HG03565 (cell line): ENCODE measurements at regions not wholly inside any gene's neighbourhood (a gene's known extent, or its start where the extent isn't known, plus 50 kb on each side); places are given as distances from the start of the nearest gene placed in this dataset.

Experiments used
- ATAC-seq: cut with Tn5 transposase; IDR thresholded peaks from one replicate; pipeline ENCODE4 v1.9.1; 2021; ENCODE audit warnings: mild to moderate bottlenecking, moderate library complexity; ENCODE audit not compliant: unreplicated experiment

DNA sequence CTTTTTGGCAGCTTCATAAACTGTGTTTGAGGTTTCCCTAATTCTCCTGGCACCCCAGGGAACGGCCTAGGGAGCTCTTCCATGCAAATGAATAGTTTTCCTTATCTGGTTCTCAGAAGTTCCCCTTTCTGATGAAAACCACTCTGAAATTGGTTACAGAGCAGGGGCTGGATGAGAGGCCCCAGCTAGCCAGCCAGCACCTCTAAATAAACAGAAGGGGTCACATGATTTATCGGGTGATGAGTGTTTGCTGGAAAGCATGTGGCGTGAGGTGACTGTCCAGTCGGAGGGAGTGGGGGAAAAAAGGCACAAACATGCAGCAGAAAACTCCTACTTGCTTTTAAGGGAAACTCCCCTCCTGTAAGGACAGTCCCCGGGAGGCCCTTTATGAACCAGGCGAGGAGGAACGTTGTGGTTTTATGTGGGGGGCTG, 261.2 kb upstream of the ANKRD55 start:
- ATAC-seq = no peak

DNA sequence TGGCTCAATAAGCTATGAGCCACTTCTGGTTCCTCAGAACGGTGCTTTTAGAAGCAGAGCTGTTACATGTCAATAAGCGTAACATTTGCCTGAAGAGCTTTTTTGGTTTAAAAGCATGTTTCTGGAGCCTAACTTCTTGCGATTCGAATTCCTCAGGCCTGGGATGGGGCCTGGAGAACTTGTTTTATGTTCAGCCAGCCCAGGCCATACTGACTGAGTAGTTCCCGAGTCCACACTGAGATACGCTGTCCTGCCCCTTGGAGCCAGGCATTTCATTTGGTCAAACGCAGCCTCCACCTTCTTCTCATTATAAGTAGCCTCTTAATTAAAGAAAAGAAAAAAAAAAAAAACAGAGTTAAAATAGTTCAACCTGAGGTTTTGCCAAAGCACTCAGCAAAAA, 260.6 kb upstream of the ANKRD55 start:
- ATAC-seq = no peak

DNA sequence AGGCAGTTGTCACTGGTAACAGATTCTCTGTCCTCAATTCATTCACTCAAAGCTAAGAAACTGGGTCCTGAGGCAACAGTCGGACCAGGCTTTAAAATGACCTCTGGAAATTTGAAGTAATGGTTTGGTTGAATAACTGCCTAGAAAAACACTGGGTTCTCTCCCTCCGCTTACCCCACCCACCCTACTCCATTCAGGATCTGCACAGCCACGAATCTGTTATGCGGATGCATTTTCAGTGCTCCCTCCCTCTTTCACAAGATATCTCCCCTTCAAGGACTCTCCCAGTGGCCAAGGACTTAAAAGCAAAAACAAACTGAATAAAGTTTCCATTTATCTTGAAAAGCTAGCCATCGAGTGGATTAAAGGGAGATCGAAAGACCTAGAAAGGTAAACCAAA, 260.2 kb upstream of the ANKRD55 start:
- no peak for ATAC-seq

- ATAC-seq = no peak
These were observed 259.7 kb upstream of the ANKRD55 start for GRCh38 chr5:56492812-56493211.

DNA sequence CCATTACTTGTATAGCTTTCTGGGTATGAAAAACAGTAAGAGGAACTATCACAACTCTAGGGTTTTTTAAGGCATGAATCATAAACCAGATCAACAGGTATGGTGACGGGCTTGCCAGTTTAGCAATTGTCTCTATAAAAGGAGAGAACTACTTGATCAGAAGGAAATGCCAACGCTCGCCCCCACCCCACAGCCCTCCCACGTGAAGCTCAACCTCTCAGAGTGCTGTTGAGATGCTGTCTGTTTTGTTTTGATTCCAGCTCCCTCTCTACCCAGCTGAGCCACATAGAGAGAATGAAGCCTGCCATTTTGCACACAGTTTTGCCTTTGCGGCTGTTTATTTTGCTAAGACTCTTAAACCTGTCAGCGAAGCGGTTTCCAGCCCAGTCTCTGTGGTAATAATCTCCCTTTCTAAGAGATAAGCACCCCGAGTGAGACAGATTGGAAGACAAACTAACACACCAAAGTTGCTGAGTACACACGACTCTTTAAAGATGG, 257.9 kb upstream of the ANKRD55 start:
- ATAC-seq = no peak

DNA sequence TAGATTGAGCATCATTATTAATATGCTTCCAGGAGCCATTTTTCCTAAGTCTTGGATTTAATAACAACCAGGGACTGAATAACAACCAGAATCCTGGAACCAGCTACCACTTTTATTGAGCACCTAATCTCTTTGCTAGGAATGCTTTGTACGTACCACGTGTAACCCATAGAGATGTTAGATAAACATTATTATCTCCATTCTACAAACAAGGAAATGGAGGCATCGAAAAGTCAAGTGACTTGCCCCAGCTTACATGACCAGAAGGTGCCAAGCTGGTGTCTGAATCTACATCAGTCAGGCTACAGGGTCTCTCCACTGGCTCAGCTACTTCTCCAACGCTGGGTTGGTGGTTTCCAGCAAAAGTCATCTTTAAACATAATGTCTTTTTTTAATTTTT, 256.1 kb upstream of the ANKRD55 start:
- ATAC-seq = no peak

DNA sequence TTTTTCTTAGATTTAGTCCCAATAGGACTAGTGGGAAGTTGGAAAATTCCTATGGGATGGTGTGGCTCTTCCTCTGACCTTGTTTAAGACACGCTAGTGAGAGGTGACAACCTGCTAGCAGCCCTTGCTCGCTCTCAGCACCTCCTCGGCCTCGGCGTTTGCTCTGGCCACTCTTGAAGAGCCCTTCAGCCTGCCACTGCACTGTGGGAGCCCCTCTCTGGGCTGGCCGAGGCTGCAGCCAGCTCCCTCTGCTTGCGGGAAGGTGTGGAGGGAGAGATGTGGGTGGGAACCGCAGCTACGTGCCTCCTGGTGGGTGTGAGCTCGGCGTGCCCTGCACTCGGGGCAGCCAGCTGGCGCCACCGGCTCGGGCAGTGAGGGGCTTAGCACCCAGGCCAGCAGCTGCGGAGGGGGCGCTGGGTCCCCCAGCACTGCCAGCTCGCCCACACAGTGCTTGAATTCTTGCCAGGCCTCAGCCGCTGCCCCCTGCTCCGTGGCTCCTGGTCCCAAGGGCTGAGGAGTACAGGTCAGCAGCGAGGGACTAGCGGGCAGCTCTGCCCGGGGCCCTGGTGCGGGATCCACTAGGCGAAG, 254.5 kb upstream of the ANKRD55 start:
- ATAC-seq = no peak

DNA sequence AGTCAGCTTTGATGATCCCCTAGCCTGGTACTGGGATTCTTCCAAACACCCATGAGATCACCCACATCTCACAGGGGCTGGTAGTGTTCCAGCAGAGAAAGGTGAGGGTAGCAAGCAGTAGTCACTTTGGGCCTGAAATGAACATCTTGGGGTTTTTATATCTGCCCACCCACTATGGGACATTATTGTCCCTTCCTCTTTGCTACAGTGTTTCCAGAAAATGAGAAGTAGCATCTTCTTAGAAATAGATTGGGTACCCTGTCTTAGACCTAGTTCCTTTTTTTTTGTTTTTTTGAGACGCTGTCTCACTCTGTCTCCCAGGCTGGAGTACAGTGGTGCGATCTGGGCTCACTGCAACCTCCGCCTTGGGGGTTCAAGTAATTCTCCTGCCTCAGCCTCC, 249.2 kb upstream of the ANKRD55 start:
- ATAC-seq = no peak

- no peak for ATAC-seq
These were observed 248.6 kb upstream of the ANKRD55 start for GRCh38 chr5:56481428-56482357.

DNA sequence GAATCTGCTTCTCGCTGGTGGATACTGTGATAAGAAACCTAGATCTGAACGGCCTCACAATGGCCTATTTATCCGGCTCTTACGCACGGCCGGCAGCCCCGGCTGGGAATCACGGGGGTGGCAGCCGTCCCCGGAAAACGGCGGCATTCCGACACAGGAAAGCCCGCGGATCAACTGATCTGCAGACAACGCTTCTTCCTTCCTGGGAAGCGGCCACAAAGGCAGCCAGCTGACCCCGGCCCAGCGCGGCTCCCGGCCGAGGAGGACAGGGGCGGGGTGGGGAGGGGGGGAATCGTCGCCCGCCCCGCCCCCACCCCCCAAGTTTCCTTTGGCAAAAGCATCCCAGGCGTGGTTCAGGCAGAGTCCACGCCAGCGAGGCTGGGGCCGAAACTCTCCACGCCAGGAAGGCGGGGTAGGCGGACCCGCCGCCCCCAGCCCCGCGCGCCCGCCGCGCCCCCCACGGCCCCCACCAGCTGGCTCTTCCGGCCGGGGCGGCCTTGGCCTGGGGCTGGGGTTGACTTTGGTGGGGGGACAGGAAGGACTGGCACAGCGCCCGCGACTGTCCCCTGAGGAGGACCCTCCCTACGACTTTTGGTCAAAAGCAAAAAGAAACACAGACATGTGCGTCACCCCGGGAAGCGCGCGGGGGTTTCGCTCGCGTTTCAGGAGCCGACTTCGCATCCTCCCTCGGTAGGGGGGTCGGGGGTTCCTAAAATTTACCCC, 247.7 kb upstream of the ANKRD55 start:
- ATAC-seq = no peak

GRCh38 chr5:56480078-56480704, 247.1 kb upstream of the ANKRD55 start:
- ATAC-seq = no peak

GRCh38 chr5:56479696-56480077, 246.6 kb upstream of the ANKRD55 start:
- no peak for ATAC-seq

GRCh38 chr5:56479126-56479525, 246.0 kb upstream of the ANKRD55 start:
- ATAC-seq = no peak

GRCh38 chr5:56478062-56478461, 244.9 kb upstream of the ANKRD55 start:
- no peak for ATAC-seq

GRCh38 chr5:56476487-56476856, 243.3 kb upstream of the ANKRD55 start:
- no peak for ATAC-seq

DNA sequence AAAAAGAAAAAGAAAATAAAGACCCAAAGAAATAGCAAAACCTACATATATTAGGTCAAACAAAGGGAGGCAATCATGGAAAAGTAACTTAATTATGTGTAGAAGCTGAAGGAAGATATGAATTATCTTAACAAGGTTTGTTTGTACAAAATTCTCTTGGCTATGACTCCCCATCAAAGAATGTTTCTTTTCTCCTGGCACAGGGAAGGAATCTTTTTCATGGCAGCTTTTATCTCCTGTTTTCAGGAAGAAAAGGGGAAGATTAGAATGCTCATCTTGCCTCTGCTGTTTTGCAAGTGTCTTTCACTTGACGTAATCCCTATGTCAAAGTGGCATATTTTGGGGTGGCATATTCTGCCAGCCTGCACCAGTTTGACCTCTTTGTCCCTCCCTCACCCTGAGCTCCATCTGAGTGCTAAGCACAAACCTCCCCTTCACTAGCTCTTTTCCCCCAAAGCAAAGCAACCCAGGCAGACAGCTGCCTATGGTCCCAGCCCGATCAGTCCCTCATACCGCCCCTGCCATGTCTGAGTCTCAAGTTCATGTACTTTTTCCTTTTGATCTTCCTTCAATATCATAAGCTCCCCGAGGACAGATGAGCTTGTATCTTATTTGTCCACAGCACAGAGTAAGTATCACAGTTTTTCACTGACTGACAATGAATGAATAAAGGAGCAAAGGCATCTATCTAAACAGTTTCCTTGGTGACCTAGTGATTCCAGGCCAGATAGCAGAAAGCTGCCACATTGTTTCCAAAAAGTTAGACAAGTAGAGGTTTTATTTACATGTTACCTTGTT, 242.8 kb upstream of the ANKRD55 start:
- ATAC-seq = no peak

- ATAC-seq = no peak
These were observed 238.6 kb upstream of the ANKRD55 start for GRCh38 chr5:56471707-56472106.

- no peak for ATAC-seq
These were observed 236.9 kb upstream of the ANKRD55 start for GRCh38 chr5:56470007-56470406.

- ATAC-seq = no peak
These were observed 235.1 kb upstream of the ANKRD55 start for GRCh38 chr5:56468277-56468676.

DNA sequence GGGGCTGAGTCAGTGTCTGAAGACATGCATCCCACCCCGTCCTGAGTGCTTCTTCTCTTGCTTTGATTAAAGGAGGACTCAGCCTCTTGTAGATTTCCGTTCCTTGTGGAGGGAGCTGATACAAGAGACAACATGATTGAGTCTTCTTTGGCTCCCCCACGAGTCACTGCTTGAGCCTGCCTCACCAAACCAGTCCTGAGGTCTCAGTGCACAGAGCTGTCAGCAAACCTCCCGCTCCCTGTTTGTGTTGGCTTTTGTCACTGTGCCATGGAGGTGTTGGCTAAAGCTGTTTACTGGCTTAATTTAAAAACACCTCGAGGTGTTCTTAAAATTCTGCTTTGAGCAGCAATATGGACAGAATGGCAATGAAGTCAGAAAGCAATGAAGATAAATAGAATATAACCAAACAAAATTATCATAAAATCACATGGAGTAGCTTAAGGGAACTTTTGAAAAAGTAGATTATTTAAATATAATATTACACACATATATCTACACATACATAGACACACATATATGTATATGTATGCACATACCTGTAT, 234.1 kb upstream of the ANKRD55 start:
- ATAC-seq = no peak
